C4-2B (cell line): ENCODE measurements at regions not wholly inside any gene's neighbourhood (a gene's known extent, or its start where the extent isn't known, plus 50 kb on each side); places are given as distances from the start of the nearest gene placed in this dataset.

Experiments used
- CTCF ChIP-seq: fragments of 450-650 bp; conservative IDR thresholded peaks from 2 replicates; pipeline ENCODE4 v1.5.1; 2017; ENCODE audit warnings: mild to moderate bottlenecking
- ZFX ChIP-seq: fragments of 450-650 bp; IDR thresholded peaks from 2 replicates; pipeline ENCODE4 v1.6.1; 2017

- TF ChIP-seq CTCF = no peak
- TF ChIP-seq ZFX = no peak
These were observed 112.9 kb upstream of the NOCT start for GRCh38 chr4:138902705-138903104.
